Right lobe of liver (tissue), 6 donors: ENCODE measurements at regions not wholly inside any gene's neighbourhood (a gene's known extent, or its start where the extent isn't known, plus 50 kb on each side); places are given as distances from the start of the nearest gene placed in this dataset.

ENCODE experiments used
- ATAC-seq, 4 donors: fragments of 200-7000 bp; cut with Tn5 transposase; one replicate each; pipeline ENCODE4 v1.9.1; 2020; ENCODE audit warnings: mild to moderate bottlenecking in 4 of 4, moderate library complexity in 4 of 4
- DNase-seq, 3 donors: peaks; one replicate each; pipeline ENCODE4 v3.0.0-alpha.2; 2020
- H3K27ac ChIP-seq, 3 donors: fragments of 200-600 bp; one replicate each; pipeline ENCODE4 v1.8.0; 2022
- H3K27me3 ChIP-seq, 2 donors: fragments of 200-600 bp; one replicate each; pipeline ENCODE4 v1.8.0; 2022
- H3K36me3 ChIP-seq, 4 donors: fragments of 200-600 bp; sonication (generic) in 1 of 4; one replicate each; pipeline versions ENCODE4 v1.5.1 to v1.8.0; 2017 to 2022; ENCODE audit warnings: control low read depth in 1 of 4
- H3K4me1 ChIP-seq, 4 donors: fragments of 200-600 bp; sonication (generic) in 1 of 4; one replicate each; pipeline versions ENCODE4 v1.5.1 to v1.8.0; 2017 to 2022; ENCODE audit warnings: control low read depth in 1 of 4
- H3K4me3 ChIP-seq, 3 donors: fragments of 200-600 bp; one replicate each; pipeline ENCODE4 v1.8.0; 2022
- H3K9me3 ChIP-seq, 4 donors: fragments of 200-600 bp; sonication (generic) in 1 of 4; one replicate each; pipeline versions ENCODE4 v1.5.1 to v1.8.0; 2017 to 2022; ENCODE audit warnings: control low read depth in 1 of 4
- CTCF ChIP-seq, 4 donors: fragments of 200-600 bp in 3 of 4; fragments of 450-650 bp in 1 of 4; IDR thresholded peaks; one replicate each; pipeline versions ENCODE4 v1.5.1 to v1.8.0; 2016 to 2022; ENCODE audit warnings: antibody characterized with exemption in 4 of 4, mild to moderate bottlenecking in 2 of 4
- POLR2A ChIP-seq: fragments of 450-650 bp; IDR thresholded peaks from one replicate; pipeline ENCODE4 v1.6.1; 2017; ENCODE audit warnings: antibody characterized with exemption, mild to moderate bottlenecking
- whole genome bisulfite sequencing: methylation state at CpG from one replicate; pipeline ENCODE4 v1.1.6; 2018; ENCODE audit warnings: low coverage, low lambda C conversion rate; ENCODE audit not compliant: insufficient coverage; ENCODE audit errors: missing lambda C conversion rate; 5-methylcytosine and 5-hydroxymethylcytosine counted together
- intact Hi-C, 2 donors: fragments of 100-400 bp; cut with DNase I; formaldehyde crosslinking; loops; one replicate each; pipeline versions ENCODE4 v1.11.2 to v1.14.1; 2022
- donor health status: DM: no; HTN: yes; CAD: no.
- donor health status: DM: no; HTN: no; CAD: no.
- donor health status: DM: no; HTN: no; CAD: no.
- donor health status: DM: no; HTN: yes; CAD: no.
- donor health status: DM: no; HTN: yes; CAD: no.

GRCh38 chr4:43564591-43564990 is 672.1 kb downstream of the GRXCR1 start:
- no peak for ATAC-seq

GRCh38 chr4:43567644-43568043 is 675.1 kb downstream of the GRXCR1 start:
- intact Hi-C loops = no loop called here
- ATAC-seq (no peak), DNase-seq (no peak)
- Histone ChIP-seq H3K4me1 (no peaks in the 10 kb centered on the region), H3K27me3 (no peaks in the 10 kb centered on the region), H3K9me3 (no peaks in the 10 kb centered on the region), H3K36me3 (no peaks in the 10 kb centered on the region), H3K27ac (no peak overlapping the region), H3K4me3 (no peak overlapping the region)
- TF ChIP-seq POLR2A (no peak), CTCF (IDR thresholded peaks at IDR 0.05) (no peak)
- whole genome bisulfite sequencing = 65% methylated on average over 2 of the region's 2 CpGs

More at GRCh38 chr4:43564591-43564990, 672.1 kb downstream of the GRXCR1 start:
- TF ChIP-seq CTCF (IDR thresholded peaks at IDR 0.05) (no peak), POLR2A (no peak)
- no peaks in the 10 kb centered on the region for H3K9me3 ChIP-seq
- H3K27ac ChIP-seq = no peak overlapping the region
- H3K4me1 ChIP-seq = no peaks in the 10 kb centered on the region
- no peak overlapping the region for H3K4me3 ChIP-seq
- no peak for DNase-seq
- no peaks in the 10 kb centered on the region for H3K27me3 ChIP-seq
- intact Hi-C loops = no loop called here
- no peaks in the 10 kb centered on the region for H3K36me3 ChIP-seq

GRCh38 chr4:43586813-43587212 is 694.3 kb downstream of the GRXCR1 start:
- 19% methylated on average over 4 of the region's 4 CpGs for WGBS
- intact Hi-C loops = no loop called here
- Histone ChIP-seq H3K27ac (no peak overlapping the region), H3K9me3 (no peaks in the 10 kb centered on the region), H3K27me3 (no peaks in the 10 kb centered on the region), H3K4me1 (no peaks in the 10 kb centered on the region), H3K4me3 (no peak overlapping the region), H3K36me3 (no peaks in the 10 kb centered on the region)
- TF ChIP-seq POLR2A (no peak), CTCF (IDR thresholded peaks at IDR 0.05) (no peak)
- DNase-seq = no peak
- no peak for ATAC-seq

DNA sequence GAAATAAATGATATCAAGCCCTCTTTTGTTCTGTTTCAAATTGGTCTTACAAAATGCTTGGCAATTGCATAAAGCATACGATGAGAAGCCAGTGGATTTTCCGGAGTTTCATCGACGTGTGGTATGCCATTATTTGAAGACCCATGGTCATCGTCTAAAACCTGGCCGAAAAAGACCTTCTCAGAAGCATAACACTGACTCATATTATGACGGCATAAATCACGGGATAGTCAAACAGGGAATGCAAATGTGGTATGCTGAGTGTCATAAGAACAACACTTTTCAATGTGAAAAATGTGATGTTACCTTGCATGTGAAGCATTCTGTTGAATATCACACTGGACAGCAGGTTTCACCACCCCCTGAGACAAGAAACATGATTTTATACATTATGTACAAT is 695.2 kb downstream of the GRXCR1 start:
- no peak for DNase-seq
- no peaks in the 10 kb centered on the region for H3K36me3 ChIP-seq
- no peak overlapping the region for H3K27ac ChIP-seq
- no peaks in the 10 kb centered on the region for H3K27me3 ChIP-seq
- no peaks in the 10 kb centered on the region for H3K9me3 ChIP-seq
- WGBS = 81% methylated on average over 7 of the region's 8 CpGs
- TF ChIP-seq CTCF (IDR thresholded peaks at IDR 0.05) = no peak
- TF ChIP-seq POLR2A = no peak
- intact Hi-C loops = no loop called here
- no peaks in the 10 kb centered on the region for H3K4me1 ChIP-seq
- no peak for ATAC-seq
- no peak overlapping the region for H3K4me3 ChIP-seq

- no peak for ATAC-seq
- no peak for DNase-seq
- H3K4me1 ChIP-seq = no peaks in the 10 kb centered on the region
- H3K27ac ChIP-seq = no peak overlapping the region
- TF ChIP-seq POLR2A = no peak
- TF ChIP-seq CTCF (IDR thresholded peaks at IDR 0.05) = no peak
- H3K36me3 ChIP-seq = no peaks in the 10 kb centered on the region
- H3K9me3 ChIP-seq = no peaks in the 10 kb centered on the region
- intact Hi-C loops = no loop called here
- H3K4me3 ChIP-seq = no peak overlapping the region
- H3K27me3 ChIP-seq = no peaks in the 10 kb centered on the region
Measured at GRCh38 chr4:43607400-43607799, 714.9 kb downstream of the GRXCR1 start.
